ENCODE measurements at regions not wholly inside any gene's neighbourhood (a gene's known extent, or its start where the extent isn't known, plus 50 kb on each side); places are given as distances from the start of the nearest gene placed in this dataset.

DNA sequence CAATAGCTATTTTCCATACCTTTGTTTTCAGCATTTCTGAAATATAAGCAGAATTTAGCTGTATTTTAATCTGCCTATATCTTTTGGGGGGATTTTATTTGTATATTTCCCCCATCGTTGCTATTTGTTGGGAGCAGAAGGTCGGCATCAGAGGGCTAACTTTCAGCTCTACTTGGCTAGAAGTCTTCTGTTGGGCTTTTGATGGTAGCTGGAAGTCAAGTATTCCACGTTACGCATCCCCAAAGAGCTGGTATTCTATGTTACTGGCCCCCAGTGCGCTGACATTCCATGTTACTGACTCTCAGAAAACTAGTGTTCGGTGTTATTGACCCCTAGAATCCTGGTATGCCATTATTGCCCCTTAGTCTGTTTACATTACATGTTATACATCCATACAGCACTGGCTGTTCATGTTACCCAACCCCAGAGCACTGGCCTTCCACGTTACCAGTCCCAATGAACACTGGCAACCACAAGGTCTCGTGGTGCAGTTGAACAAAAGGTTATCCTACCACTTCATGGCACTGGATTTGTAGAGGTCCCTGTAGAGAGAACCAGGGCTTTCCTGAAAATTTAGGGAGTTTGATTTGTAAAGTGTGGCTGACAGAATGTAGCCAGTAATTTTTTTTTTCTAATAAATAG, 278.1 kb upstream of the CD180 start:
- TF ChIP-seq EP300 (IDR thresholded peaks at IDR 0.05) (no peak), POLR2A (IDR thresholded peaks at IDR 0.05) (no peak)
- TF ChIP-seq, protein P1, sequence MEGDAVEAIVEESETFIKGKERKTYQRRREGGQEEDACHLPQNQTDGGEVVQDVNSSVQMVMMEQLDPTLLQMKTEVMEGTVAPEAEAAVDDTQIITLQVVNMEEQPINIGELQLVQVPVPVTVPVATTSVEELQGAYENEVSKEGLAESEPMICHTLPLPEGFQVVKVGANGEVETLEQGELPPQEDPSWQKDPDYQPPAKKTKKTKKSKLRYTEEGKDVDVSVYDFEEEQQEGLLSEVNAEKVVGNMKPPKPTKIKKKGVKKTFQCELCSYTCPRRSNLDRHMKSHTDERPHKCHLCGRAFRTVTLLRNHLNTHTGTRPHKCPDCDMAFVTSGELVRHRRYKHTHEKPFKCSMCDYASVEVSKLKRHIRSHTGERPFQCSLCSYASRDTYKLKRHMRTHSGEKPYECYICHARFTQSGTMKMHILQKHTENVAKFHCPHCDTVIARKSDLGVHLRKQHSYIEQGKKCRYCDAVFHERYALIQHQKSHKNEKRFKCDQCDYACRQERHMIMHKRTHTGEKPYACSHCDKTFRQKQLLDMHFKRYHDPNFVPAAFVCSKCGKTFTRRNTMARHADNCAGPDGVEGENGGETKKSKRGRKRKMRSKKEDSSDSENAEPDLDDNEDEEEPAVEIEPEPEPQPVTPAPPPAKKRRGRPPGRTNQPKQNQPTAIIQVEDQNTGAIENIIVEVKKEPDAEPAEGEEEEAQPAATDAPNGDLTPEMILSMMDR (IDR thresholded peaks at IDR 0.05) = no peak

Measured in tibial nerve (tissue), 4 donors.